Smooth muscle cell (in vitro differentiated cells): ENCODE measurements at regions not wholly inside any gene's neighbourhood (a gene's known extent, or its start where the extent isn't known, plus 50 kb on each side); places are given as distances from the start of the nearest gene placed in this dataset.

ENCODE experiments used
- DNase-seq: peaks from one replicate; lab custom pipeline; 2025; ENCODE audit not compliant: unreplicated experiment; lab: John Stamatoyannopoulos, UW
- H2AFZ ChIP-seq: fragments of 200-600 bp; sonication (generic); 2 replicates; pipeline ENCODE4 v1.6.0; 2016; ENCODE audit warnings: antibody characterized with exemption, low read depth, mild to moderate bottlenecking
- H3F3A ChIP-seq: fragments of 200-600 bp; sonication (generic); 2 replicates; pipeline ENCODE4 v1.6.0; 2017; ENCODE audit warnings: antibody characterized with exemption, low read depth
- H3K27ac ChIP-seq: fragments of 200-600 bp; sonication (generic); 2 replicates; pipeline ENCODE4 v1.5.1; 2016; ENCODE audit warnings: low read depth, mild to moderate bottlenecking
- H3K27me3 ChIP-seq: fragments of 200-600 bp; sonication (generic); 2 replicates; pipeline ENCODE4 v1.6.1; 2016; ENCODE audit warnings: low read depth, mild to moderate bottlenecking
- H3K36me3 ChIP-seq: fragments of 200-600 bp; sonication (generic); 2 replicates; pipeline ENCODE4 v1.5.1; 2016; ENCODE audit warnings: low read depth
- H3K4me1 ChIP-seq: fragments of 200-600 bp; sonication (generic); 2 replicates; pipeline ENCODE4 v1.5.1; 2016; ENCODE audit warnings: low read depth
- H3K4me2 ChIP-seq: fragments of 200-600 bp; sonication (generic); 2 replicates; pipeline ENCODE4 v1.6.0; 2016; ENCODE audit warnings: mild to moderate bottlenecking
- H3K4me3 ChIP-seq: fragments of 200-600 bp; sonication (generic); 2 replicates; pipeline ENCODE4 v1.5.1; 2016; ENCODE audit warnings: mild to moderate bottlenecking
- H3K79me2 ChIP-seq: fragments of 200-600 bp; sonication (generic); 2 replicates; pipeline ENCODE4 v1.6.0; 2016; ENCODE audit warnings: low read depth, mild to moderate bottlenecking
- H3K9ac ChIP-seq: fragments of 200-600 bp; sonication (generic); 2 replicates; pipeline ENCODE4 v1.6.0; 2016; ENCODE audit warnings: low read depth
- H3K9me3 ChIP-seq: fragments of 200-600 bp; sonication (generic); replicated peaks from 2 replicates; pipeline ENCODE4 v1.5.1; 2016; ENCODE audit warnings: low read depth
- H4K20me1 ChIP-seq: fragments of 200-600 bp; sonication (generic); 2 replicates; pipeline ENCODE4 v1.6.0; 2016; ENCODE audit warnings: low read depth
- CTCF ChIP-seq: fragments of 200-600 bp; sonication (generic); IDR thresholded peaks from 2 replicates; pipeline ENCODE4 v1.5.1; 2017; ENCODE audit warnings: borderline replicate concordance, mild to moderate bottlenecking, antibody characterized with exemption; ENCODE audit not compliant: insufficient read depth, poor library complexity, severe bottlenecking
- WGBS: methylation state at CpG from one replicate; pipeline ENCODE4 v1.1.7; 2016; ENCODE audit warnings: low lambda C conversion rate; 5-methylcytosine and 5-hydroxymethylcytosine counted together

GRCh38 chr3:110614186-110614585 lies 457.4 kb upstream of the NECTIN3 start:
- no peaks in the 10 kb centered on the region for H3K9me3 ChIP-seq
- H3K36me3 ChIP-seq, result no peaks in the 10 kb centered on the region
- WGBS, result 92% methylated on average over 2 of the region's 2 CpGs
- TF ChIP-seq CTCF, result no peak
- no peaks in the 10 kb centered on the region for H3K79me2 ChIP-seq
- no peak overlapping the region for H3K27ac ChIP-seq
- H3K9ac ChIP-seq, result no peak overlapping the region
- no peak overlapping the region for H3K4me2 ChIP-seq
- H3K4me3 ChIP-seq, result no peak overlapping the region
- H3K27me3 ChIP-seq, result no peaks in the 10 kb centered on the region
- H2AFZ ChIP-seq, result no peak overlapping the region
- H3K4me1 ChIP-seq, result no peaks in the 10 kb centered on the region
- no peak for DNase-seq
- H4K20me1 ChIP-seq, result no peaks in the 10 kb centered on the region
- no peaks in the 10 kb centered on the region for H3F3A ChIP-seq

GRCh38 chr3:110615454-110615853 lies 456.2 kb upstream of the NECTIN3 start:
- no peaks in the 10 kb centered on the region for H3K4me1 ChIP-seq
- H3K27me3 ChIP-seq, result no peaks in the 10 kb centered on the region
- no peaks in the 10 kb centered on the region for H3F3A ChIP-seq
- H3K4me3 ChIP-seq, result no peak overlapping the region
- no peaks in the 10 kb centered on the region for H4K20me1 ChIP-seq
- no peak overlapping the region for H3K9ac ChIP-seq
- no peaks in the 10 kb centered on the region for H3K79me2 ChIP-seq
- 92% methylated on average over 1 of the region's 1 CpG for whole genome bisulfite sequencing
- TF ChIP-seq CTCF, result no peak
- H3K36me3 ChIP-seq, result no peaks in the 10 kb centered on the region
- H3K9me3 ChIP-seq, result no peaks in the 10 kb centered on the region
- DNase-seq, result no peak
- H2AFZ ChIP-seq, result no peak overlapping the region
- no peak overlapping the region for H3K27ac ChIP-seq
- H3K4me2 ChIP-seq, result no peak overlapping the region

- Histone ChIP-seq H3K27me3 (no peaks in the 10 kb centered on the region), H3K4me1 (no peaks in the 10 kb centered on the region), H3K4me2 (no peak overlapping the region), H3F3A (no peaks in the 10 kb centered on the region), H2AFZ (no peak overlapping the region), H3K9ac (no peak overlapping the region), H3K79me2 (no peaks in the 10 kb centered on the region), H3K9me3 (no peaks in the 10 kb centered on the region), H3K4me3 (no peak overlapping the region), H3K27ac (no peak overlapping the region), H4K20me1 (no peaks in the 10 kb centered on the region), H3K36me3 (no peaks in the 10 kb centered on the region)
- TF ChIP-seq CTCF, result no peak
- no peak for DNase-seq
- WGBS, result 84% methylated on average over 2 of the region's 2 CpGs
Measured at GRCh38 chr3:110618512-110619226, 452.9 kb upstream of the NECTIN3 start.

GRCh38 chr3:110620118-110620517 lies 451.5 kb upstream of the NECTIN3 start:
- Histone ChIP-seq H2AFZ (no peak overlapping the region), H3K9me3 (no peaks in the 10 kb centered on the region), H3K27me3 (no peaks in the 10 kb centered on the region), H3F3A (no peaks in the 10 kb centered on the region), H4K20me1 (no peaks in the 10 kb centered on the region), H3K36me3 (no peaks in the 10 kb centered on the region), H3K9ac (no peak overlapping the region), H3K4me2 (no peak overlapping the region), H3K4me1 (no peaks in the 10 kb centered on the region), H3K27ac (no peak overlapping the region), H3K79me2 (no peaks in the 10 kb centered on the region), H3K4me3 (no peak overlapping the region)
- WGBS, result 65% methylated on average over 4 of the region's 4 CpGs
- DNase-seq, result no peak
- TF ChIP-seq CTCF, result no peak
